Heart left ventricle (tissue), 16 donors: ENCODE measurements at regions not wholly inside any gene's neighbourhood (a gene's known extent, or its start where the extent isn't known, plus 50 kb on each side); places are given as distances from the start of the nearest gene placed in this dataset.

Experiments used
- ATAC-seq, 4 donors: fragments of 200-7000 bp; cut with Tn5 transposase; one replicate each; pipeline ENCODE4 v1.9.1; 2020 to 2022; ENCODE audit warnings: moderate library complexity in 4 of 4, mild to moderate bottlenecking in 3 of 4, moderate number of reproducible peaks in 1 of 4
- DNase-seq, 5 donors: peaks; one replicate each; pipeline ENCODE4 v3.0.0-alpha.2; 2020
- H3K27ac ChIP-seq, 12 donors: fragments of 200-600 bp; sonication (generic) in 4 of 12; one replicate each; pipeline versions ENCODE4 v1.5.0 to v1.8.0; 2016 to 2022; ENCODE audit warnings: mild to moderate bottlenecking in 2 of 12
- H3K27me3 ChIP-seq, 9 donors: fragments of 200-600 bp; sonication (generic) in 2 of 9; one replicate each; pipeline versions ENCODE4 v1.5.1 to v1.8.0; 2016 to 2022; ENCODE audit warnings: mild to moderate bottlenecking in 3 of 9
- H3K36me3 ChIP-seq, 9 donors: fragments of 200-600 bp; sonication (generic) in 2 of 9; one replicate each; pipeline versions ENCODE4 v1.5.0 to v1.8.0; 2018 to 2022; ENCODE audit warnings: mild to moderate bottlenecking in 2 of 9
- H3K4me1 ChIP-seq, 12 donors: fragments of 200-600 bp; sonication (generic) in 4 of 12; one replicate each; pipeline versions ENCODE4 v1.5.0 to v1.8.0; 2016 to 2022; ENCODE audit warnings: mild to moderate bottlenecking in 3 of 12
- H3K4me3 ChIP-seq, 12 donors: fragments of 200-600 bp; sonication (generic) in 4 of 12; one replicate each; pipeline versions ENCODE4 v1.5.0 to v1.8.0; 2017 to 2022; ENCODE audit warnings: mild to moderate bottlenecking in 9 of 12, moderate library complexity in 4 of 12
- H3K9me3 ChIP-seq, 12 donors: fragments of 200-600 bp; sonication (generic) in 4 of 12; one replicate each; pipeline versions ENCODE4 v1.5.0 to v1.8.0; 2016 to 2022; ENCODE audit warnings: mild to moderate bottlenecking in 1 of 12
- CTCF ChIP-seq, 12 donors: fragments of 200-600 bp; sonication (generic) in 4 of 12; IDR thresholded peaks; one replicate each; pipeline versions ENCODE4 v1.5.0 to v1.8.0; 2018 to 2022; ENCODE audit warnings: antibody characterized with exemption in 12 of 12, mild to moderate bottlenecking in 5 of 12
- POLR2A ChIP-seq, 2 donors: fragments of 450-650 bp; IDR thresholded peaks; one replicate each; pipeline ENCODE4 v1.6.1; 2017; ENCODE audit warnings: antibody characterized with exemption in 2 of 2, mild to moderate bottlenecking in 2 of 2, moderate library complexity in 2 of 2
- WGBS, 4 donors: extraction: QIAGEN DNeasy Blood & Tissue Kit in 2 of 4; methylation state at CpG; one replicate each; pipeline versions ENCODE4 v1.1.5 to v1.1.7; 2013 to 2018; 5-methylcytosine and 5-hydroxymethylcytosine counted together
- intact Hi-C, 10 donors: fragments of 100-400 bp; cut with DNase I; formaldehyde crosslinking; loops; one replicate each; pipeline versions ENCODE4 v1.11.1 to v1.14.2; 2022
- donor health status: ischemic (EF 13 %, LVEDD 7.1; RV severe dilation, severe dysfunction).
- donor health status: healthy with polysubstance abuse.
- donor health status: DM: no; HTN: yes; CAD: no.
- donor health status: DM: no; HTN: no; CAD: no.
- donor health status: ischemic (EF 25% LVEDD 6.9; RV normal size, moderate dysfunction).
- donor health status: ischemic (EF 25% LVEDD 5.7; RV mildly dilated, moderate dysfunction).
- donor health status: healthy.
- donor health status: DM: yes; HTN: yes; CAD: no.
- donor health status: ischemic (EF 35%, LVEDD 5.7; RV mildly dilated, moderate dysfunction).
- donor health status: nonischemic (EF 11% LVEDD 7.7; RV severe dilation, severe dysfunction).
- donor health status: DM: yes; HTN: yes; CAD: no.
- donor health status: PGD.
- donor health status: ischemic (EF 29% LVEDD 5.4; RV normal size, mild dysfunction).
- donor health status: nonischemic (EF 23%, LVEDD 6.1; RV moderate dilation, normal function).

GRCh38 chr11:70878366-70878765, 374.0 kb downstream of the SHANK2 start:
- ATAC-seq (no peak), DNase-seq (no peak)
- Histone ChIP-seq H3K27ac (no peak overlapping the region), H3K9me3 (no peaks in the 10 kb centered on the region), H3K4me1 (no peaks in the 10 kb centered on the region), H3K4me3 (no peak overlapping the region), H3K36me3 (no peaks in the 10 kb centered on the region), H3K27me3 (peaks cover 0 to 20% (median 0%) of the 10 kb centered on the region in 9 donors)
- intact Hi-C loops, result no loop called here
- no peak for TF ChIP-seq CTCF (IDR thresholded peaks at IDR 0.05)
- no peak for TF ChIP-seq POLR2A (IDR thresholded peaks at IDR 0.05)
- 74 to 83% (median 79%) methylated on average over 6 to 7 of the region's 7 CpGs for WGBS, 4 donors

- intact Hi-C loops, result no loop called here
- H3K9me3 ChIP-seq, result no peaks in the 10 kb centered on the region
- H3K27me3 ChIP-seq, result peaks cover 0 to 20% (median 0%) of the 10 kb centered on the region in 9 donors
- DNase-seq (no peak), ATAC-seq (no peak)
- no peaks in the 10 kb centered on the region for H3K36me3 ChIP-seq
- no peak for TF ChIP-seq CTCF (IDR thresholded peaks at IDR 0.05)
- no peak for TF ChIP-seq POLR2A (IDR thresholded peaks at IDR 0.05)
- peaks cover 0 to 5% (median 0%) of the 10 kb centered on the region in 12 donors for H3K4me1 ChIP-seq
- no peak overlapping the region for H3K27ac ChIP-seq
- H3K4me3 ChIP-seq, result no peak overlapping the region
- 72 to 81% (median 77%) methylated on average over 9 to 11 of the region's 11 CpGs for WGBS, 4 donors
These were observed 372.6 kb downstream of the SHANK2 start for GRCh38 chr11:70879601-70880285.

DNA sequence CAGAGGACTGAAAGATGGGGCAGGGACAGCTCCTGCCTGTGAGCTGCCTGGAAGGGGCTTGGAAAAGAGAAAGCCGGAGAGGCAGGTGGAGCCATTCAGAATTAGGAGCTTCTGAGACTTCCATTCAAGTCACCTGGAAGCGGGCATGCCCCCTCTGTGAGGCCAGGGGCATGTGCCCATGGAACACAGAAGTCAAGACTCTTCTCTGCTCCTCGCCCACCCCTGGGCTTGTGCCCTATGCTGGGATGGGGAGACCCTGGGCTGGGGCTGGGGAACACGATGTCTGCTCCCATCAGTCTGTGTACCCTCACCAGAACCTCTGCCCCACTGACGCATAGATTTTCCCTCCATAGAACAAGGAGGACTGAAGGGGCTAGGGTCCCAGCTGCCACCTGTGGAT, 372.0 kb downstream of the SHANK2 start:
- Histone ChIP-seq H3K27me3 (peaks cover 0 to 24% (median 0%) of the 10 kb centered on the region in 9 donors), H3K36me3 (no peaks in the 10 kb centered on the region), H3K27ac (no peak overlapping the region), H3K4me1 (peaks cover 0 to 5% (median 0%) of the 10 kb centered on the region in 12 donors), H3K9me3 (no peaks in the 10 kb centered on the region), H3K4me3 (no peak overlapping the region)
- DNase-seq, result no peak
- WGBS, 4 donors, result 84 to 88% (median 86%) methylated on average over 5 of the region's 5 CpGs
- intact Hi-C loops, result no loop called here
- TF ChIP-seq POLR2A (IDR thresholded peaks at IDR 0.05) (no peak), CTCF (IDR thresholded peaks at IDR 0.05) (no peak)
- ATAC-seq, result no peak

GRCh38 chr11:70881948-70882715, 370.2 kb downstream of the SHANK2 start:
- Histone ChIP-seq H3K4me3 (no peak overlapping the region), H3K36me3 (no peaks in the 10 kb centered on the region), H3K27me3 (peaks cover 0 to 31% (median 0%) of the 10 kb centered on the region in 9 donors), H3K27ac (no peak overlapping the region), H3K4me1 (peaks cover 0 to 5% (median 0%) of the 10 kb centered on the region in 12 donors), H3K9me3 (no peaks in the 10 kb centered on the region)
- WGBS, 4 donors, result 62 to 64% (median 62%) methylated on average over 8 of the region's 8 CpGs
- no peak for TF ChIP-seq CTCF (IDR thresholded peaks at IDR 0.05)
- TF ChIP-seq POLR2A (IDR thresholded peaks at IDR 0.05), result no peak
- intact Hi-C loops, result no loop called here
- ATAC-seq, result no peak
- DNase-seq, result no peak
